Liver (tissue), 8 donors: ENCODE measurements at regions not wholly inside any gene's neighbourhood (a gene's known extent, or its start where the extent isn't known, plus 50 kb on each side); places are given as distances from the start of the nearest gene placed in this dataset.

Experiments used
- DNase-seq: peaks from one replicate; pipeline ENCODE4 v3.0.0-alpha.2; 2017; ENCODE audit warnings: low spot score
- H3K27ac ChIP-seq, 2 donors: one replicate each; pipeline ENCODE4 v1.7.0; 2013; ENCODE audit warnings: inconsistent platforms in 2 of 2, low read length in 2 of 2, control low read depth in 1 of 2, low read depth in 1 of 2, mild to moderate bottlenecking in 1 of 2
- H3K27me3 ChIP-seq, 4 donors: one replicate each; pipeline versions ENCODE4 v1.6.1 to v1.7.0; 2013; ENCODE audit warnings: low read length in 3 of 4, inconsistent platforms in 1 of 4, mild to moderate bottlenecking in 1 of 4, moderate library complexity in 1 of 4; ENCODE audit not compliant: control insufficient read depth in 4 of 4, insufficient read depth in 4 of 4
- H3K36me3 ChIP-seq, 4 donors: one replicate each; pipeline versions ENCODE4 v1.6.1 to v1.7.0; 2013; ENCODE audit warnings: low read length in 3 of 4, mild to moderate bottlenecking in 3 of 4, low read depth in 1 of 4, moderate library complexity in 1 of 4; ENCODE audit not compliant: control insufficient read depth in 4 of 4, insufficient read depth in 3 of 4
- H3K4me1 ChIP-seq, 4 donors: one replicate each; pipeline versions ENCODE4 v1.6.1 to v1.7.0; 2013; ENCODE audit warnings: low read length in 3 of 4, mild to moderate bottlenecking in 3 of 4, moderate library complexity in 1 of 4; ENCODE audit not compliant: control insufficient read depth in 4 of 4, insufficient read depth in 4 of 4
- H3K4me3 ChIP-seq, 3 donors: one replicate each; pipeline versions ENCODE4 v1.6.1 to v1.7.0; 2013; ENCODE audit warnings: low read length in 3 of 3, control low read depth in 1 of 3, low read depth in 1 of 3, mild to moderate bottlenecking in 1 of 3
- H3K9ac ChIP-seq, 2 donors: one replicate each; pipeline ENCODE4 v1.7.0; 2013; ENCODE audit warnings: low read length in 2 of 2, mild to moderate bottlenecking in 2 of 2, moderate library complexity in 2 of 2, control low read depth in 1 of 2, low read depth in 1 of 2
- H3K9me3 ChIP-seq, 4 donors: one replicate each; pipeline versions ENCODE4 v1.6.1 to v1.7.0; 2013; ENCODE audit warnings: low read length in 3 of 4; ENCODE audit not compliant: control insufficient read depth in 4 of 4
- EGR1 ChIP-seq, 2 donors: IDR thresholded peaks; 2 replicates each; pipeline ENCODE4 v1.6.1; 2016 to 2018; ENCODE audit warnings: antibody characterized with exemption in 2 of 2, low read depth in 2 of 2
- FOXA2 ChIP-seq: IDR thresholded peaks from 2 replicates; pipeline ENCODE4 v1.6.1; 2016; ENCODE audit warnings: antibody characterized with exemption
- GABPA ChIP-seq, 2 donors: IDR thresholded peaks in 1 of 2; conservative IDR thresholded peaks in 1 of 2; 2 replicates each; pipeline ENCODE4 v1.6.1; 2016; ENCODE audit warnings: antibody characterized with exemption in 2 of 2, mild to moderate bottlenecking in 1 of 2, moderate library complexity in 1 of 2
- HNF4A ChIP-seq, 2 donors: conservative IDR thresholded peaks; 2 replicates each; pipeline ENCODE4 v1.6.1; 2016; ENCODE audit warnings: antibody characterized with exemption in 2 of 2, mild to moderate bottlenecking in 2 of 2
- HNF4G ChIP-seq: IDR thresholded peaks from 2 replicates; pipeline ENCODE4 v1.6.1; 2016; ENCODE audit warnings: antibody characterized with exemption
- JUND ChIP-seq, 2 donors: IDR thresholded peaks; 2 replicates each; pipeline ENCODE4 v1.6.1; 2016; ENCODE audit warnings: antibody characterized with exemption in 2 of 2
- NR2F2 ChIP-seq: IDR thresholded peaks from 2 replicates; pipeline ENCODE4 v1.6.1; 2016; ENCODE audit warnings: antibody characterized with exemption
- RAD21 ChIP-seq, 2 donors: IDR thresholded peaks; 2 replicates each; pipeline ENCODE4 v1.6.1; 2016; ENCODE audit warnings: antibody characterized with exemption in 2 of 2, mild to moderate bottlenecking in 2 of 2
- RXRA ChIP-seq, 2 donors: IDR thresholded peaks; 2 replicates each; pipeline ENCODE4 v1.6.1; 2017 to 2018; ENCODE audit warnings: antibody characterized with exemption in 2 of 2, mild to moderate bottlenecking in 1 of 2
- SP1 ChIP-seq: IDR thresholded peaks from 2 replicates; pipeline ENCODE4 v1.6.1; 2018; ENCODE audit warnings: antibody characterized with exemption, mild to moderate bottlenecking
- TAF1 ChIP-seq: conservative IDR thresholded peaks from 2 replicates; pipeline ENCODE4 v1.6.1; 2016; ENCODE audit warnings: antibody characterized with exemption, mild to moderate bottlenecking
- YY1 ChIP-seq: IDR thresholded peaks from 2 replicates; pipeline ENCODE4 v1.6.1; 2016; ENCODE audit warnings: antibody characterized with exemption, mild to moderate bottlenecking
- ZBTB33 ChIP-seq: IDR thresholded peaks from 2 replicates; pipeline ENCODE4 v1.6.1; 2016; ENCODE audit warnings: antibody characterized with exemption
- WGBS: extraction: QIAGEN DNeasy Blood & Tissue Kit; methylation state at CpG from one replicate; pipeline ENCODE4 v1.1.7; 2013; 5-methylcytosine and 5-hydroxymethylcytosine counted together
- TF ChIP-seq, protein P1 (sequence below): IDR thresholded peaks from 2 replicates; pipeline ENCODE4 v1.6.1; 2016; ENCODE audit warnings: antibody characterized with exemption
- TF ChIP-seq, protein P2 (sequence below): IDR thresholded peaks from 2 replicates; pipeline ENCODE4 v1.6.1; 2016; ENCODE audit warnings: antibody characterized with exemption, mild to moderate bottlenecking
- TF ChIP-seq, protein P3 (sequence below): fragments of 150-350 bp; IDR thresholded peaks from 2 replicates; pipeline ENCODE4 v1.5.1; 2017; ENCODE audit warnings: improper control_type of control experiment, low read depth, low read length; ENCODE audit not compliant: missing input control
- donor health status: healthy.
- donor health status: healthy.
- donor health status: healthy.
- donor health status: healthy.
- donor health status: healthy.

DNA sequence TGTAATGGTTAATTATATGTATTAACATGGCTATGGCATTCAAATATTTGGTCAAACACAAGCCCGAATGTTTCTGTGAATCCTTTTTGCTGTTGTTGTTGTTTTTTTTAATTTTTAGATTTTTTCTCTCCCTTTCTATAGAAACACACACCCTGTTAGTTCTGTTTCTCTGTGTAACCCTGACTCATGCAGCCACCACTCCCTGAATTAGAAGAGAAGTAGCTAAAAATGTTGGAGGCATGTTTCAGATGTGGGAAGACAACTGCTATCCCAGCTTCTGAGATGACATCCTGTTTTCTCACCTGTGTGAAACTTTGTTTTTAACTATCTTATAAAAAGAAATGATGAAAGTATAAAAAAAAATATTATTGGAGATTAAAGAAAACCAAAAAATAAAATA is 219.6 kb upstream of the RGPD4 start (continued):
- TF ChIP-seq JUND (IDR thresholded peaks at IDR 0.05) (no peak), ZBTB33 (no peak), NR2F2 (no peak)

DNA sequence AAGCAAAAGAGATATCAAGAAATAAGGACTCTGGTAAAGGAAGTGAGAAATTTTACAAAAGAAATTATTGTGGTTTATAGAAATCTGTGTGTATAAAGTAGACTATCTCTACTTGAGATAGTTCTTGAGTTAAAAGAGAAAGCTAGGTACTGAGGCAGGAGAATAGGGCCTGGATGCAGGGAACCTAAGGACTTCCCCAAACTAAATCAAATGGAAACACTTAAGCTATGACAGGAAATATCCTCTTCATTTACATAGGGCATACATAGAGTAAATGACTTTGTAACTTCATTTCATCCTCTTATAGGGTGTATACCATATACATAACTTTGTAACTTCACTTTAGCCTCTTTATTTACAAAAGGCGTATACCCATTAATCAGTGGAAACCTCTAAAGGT is 219.2 kb upstream of the RGPD4 start:
- 87% methylated on average over 1 of the region's 1 CpG for WGBS
- Histone ChIP-seq H3K27ac (no peak overlapping the region), H3K4me3 (no peak overlapping the region), H3K36me3 (no peaks in the 10 kb centered on the region), H3K9me3 (no peaks in the 10 kb centered on the region), H3K9ac (no peak overlapping the region), H3K27me3 (no peaks in the 10 kb centered on the region), H3K4me1 (no peaks in the 10 kb centered on the region)
- DNase-seq, result no peak
- TF ChIP-seq FOXA2, result no peak
- TF ChIP-seq NR2F2, result no peak
- TF ChIP-seq EGR1 (IDR thresholded peaks at IDR 0.05; ENCODE audit: low read depth in 2 of 2), result no peak
- TF ChIP-seq, protein P1, sequence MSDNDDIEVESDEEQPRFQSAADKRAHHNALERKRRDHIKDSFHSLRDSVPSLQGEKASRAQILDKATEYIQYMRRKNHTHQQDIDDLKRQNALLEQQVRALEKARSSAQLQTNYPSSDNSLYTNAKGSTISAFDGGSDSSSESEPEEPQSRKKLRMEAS, result no peak
- TF ChIP-seq RAD21 (IDR thresholded peaks at IDR 0.05), result no peak
- no peak for TF ChIP-seq GABPA (IDR thresholded peaks at IDR 0.05 in 1 of 2, conservative IDR thresholded peaks at IDR 0.05 in 1 of 2)
- no peak for TF ChIP-seq HNF4A (conservative IDR thresholded peaks at IDR 0.05)
- TF ChIP-seq ZBTB33, result no peak
- no peak for TF ChIP-seq HNF4G
- TF ChIP-seq YY1, result no peak
- TF ChIP-seq TAF1, result no peak
- no peak for TF ChIP-seq SP1
- TF ChIP-seq, protein P2, sequence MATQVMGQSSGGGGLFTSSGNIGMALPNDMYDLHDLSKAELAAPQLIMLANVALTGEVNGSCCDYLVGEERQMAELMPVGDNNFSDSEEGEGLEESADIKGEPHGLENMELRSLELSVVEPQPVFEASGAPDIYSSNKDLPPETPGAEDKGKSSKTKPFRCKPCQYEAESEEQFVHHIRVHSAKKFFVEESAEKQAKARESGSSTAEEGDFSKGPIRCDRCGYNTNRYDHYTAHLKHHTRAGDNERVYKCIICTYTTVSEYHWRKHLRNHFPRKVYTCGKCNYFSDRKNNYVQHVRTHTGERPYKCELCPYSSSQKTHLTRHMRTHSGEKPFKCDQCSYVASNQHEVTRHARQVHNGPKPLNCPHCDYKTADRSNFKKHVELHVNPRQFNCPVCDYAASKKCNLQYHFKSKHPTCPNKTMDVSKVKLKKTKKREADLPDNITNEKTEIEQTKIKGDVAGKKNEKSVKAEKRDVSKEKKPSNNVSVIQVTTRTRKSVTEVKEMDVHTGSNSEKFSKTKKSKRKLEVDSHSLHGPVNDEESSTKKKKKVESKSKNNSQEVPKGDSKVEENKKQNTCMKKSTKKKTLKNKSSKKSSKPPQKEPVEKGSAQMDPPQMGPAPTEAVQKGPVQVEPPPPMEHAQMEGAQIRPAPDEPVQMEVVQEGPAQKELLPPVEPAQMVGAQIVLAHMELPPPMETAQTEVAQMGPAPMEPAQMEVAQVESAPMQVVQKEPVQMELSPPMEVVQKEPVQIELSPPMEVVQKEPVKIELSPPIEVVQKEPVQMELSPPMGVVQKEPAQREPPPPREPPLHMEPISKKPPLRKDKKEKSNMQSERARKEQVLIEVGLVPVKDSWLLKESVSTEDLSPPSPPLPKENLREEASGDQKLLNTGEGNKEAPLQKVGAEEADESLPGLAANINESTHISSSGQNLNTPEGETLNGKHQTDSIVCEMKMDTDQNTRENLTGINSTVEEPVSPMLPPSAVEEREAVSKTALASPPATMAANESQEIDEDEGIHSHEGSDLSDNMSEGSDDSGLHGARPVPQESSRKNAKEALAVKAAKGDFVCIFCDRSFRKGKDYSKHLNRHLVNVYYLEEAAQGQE, result no peak
- TF ChIP-seq, protein P3, sequence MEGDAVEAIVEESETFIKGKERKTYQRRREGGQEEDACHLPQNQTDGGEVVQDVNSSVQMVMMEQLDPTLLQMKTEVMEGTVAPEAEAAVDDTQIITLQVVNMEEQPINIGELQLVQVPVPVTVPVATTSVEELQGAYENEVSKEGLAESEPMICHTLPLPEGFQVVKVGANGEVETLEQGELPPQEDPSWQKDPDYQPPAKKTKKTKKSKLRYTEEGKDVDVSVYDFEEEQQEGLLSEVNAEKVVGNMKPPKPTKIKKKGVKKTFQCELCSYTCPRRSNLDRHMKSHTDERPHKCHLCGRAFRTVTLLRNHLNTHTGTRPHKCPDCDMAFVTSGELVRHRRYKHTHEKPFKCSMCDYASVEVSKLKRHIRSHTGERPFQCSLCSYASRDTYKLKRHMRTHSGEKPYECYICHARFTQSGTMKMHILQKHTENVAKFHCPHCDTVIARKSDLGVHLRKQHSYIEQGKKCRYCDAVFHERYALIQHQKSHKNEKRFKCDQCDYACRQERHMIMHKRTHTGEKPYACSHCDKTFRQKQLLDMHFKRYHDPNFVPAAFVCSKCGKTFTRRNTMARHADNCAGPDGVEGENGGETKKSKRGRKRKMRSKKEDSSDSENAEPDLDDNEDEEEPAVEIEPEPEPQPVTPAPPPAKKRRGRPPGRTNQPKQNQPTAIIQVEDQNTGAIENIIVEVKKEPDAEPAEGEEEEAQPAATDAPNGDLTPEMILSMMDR, result no peak
- TF ChIP-seq RXRA (IDR thresholded peaks at IDR 0.05), result no peak
